ENCODE measurements at regions not wholly inside any gene's neighbourhood (a gene's known extent, or its start where the extent isn't known, plus 50 kb on each side); places are given as distances from the start of the nearest gene placed in this dataset.

- Mint-ChIP-seq H3K9me3 (peaks cover 11% of the 10 kb centered on the region), H3K4me1 (ENCODE audit: low read depth) (peaks cover 65% of the 10 kb centered on the region), H3K27me3 (no peaks in the 10 kb centered on the region), H3K4me3 (no peak overlapping the region), H3K36me3 (ENCODE audit: low read depth) (peaks cover 68% of the 10 kb centered on the region), H3K27ac (peak overlapping the region; percentile 39)
- POLR2A ChIA-PET = interaction anchor here (0.8 to 7.0 kb wide), 5 partner anchors 40 to 126 kb away, joined by 3 to 96 read pairs (median 3); no protein-coding TSS in a partner anchor
- ATAC-seq (no peak), DNase-seq (no peak)
- CTCF ChIA-PET = interaction anchor here (1.0 to 11.3 kb wide), 5 partner anchors 12 to 132 kb away, joined by 3 to 104 read pairs (median 3); no protein-coding TSS in a partner anchor
- intact Hi-C loops (cut with micrococcal nuclease) = no loop called here
- no peak for TF ChIP-seq CTCF (IDR thresholded peaks at IDR 0.05)
Measured at GRCh38 chr15:31477851-31478701, 151.4 kb downstream of the KLF13 start.

- DNase-seq (no peak), ATAC-seq (no peak)
- Mint-ChIP-seq H3K4me3 (no peak overlapping the region), H3K27ac (no peak overlapping the region), H3K27me3 (no peaks in the 10 kb centered on the region), H3K4me1 (ENCODE audit: low read depth) (peaks cover 58% of the 10 kb centered on the region), H3K9me3 (peaks cover 11% of the 10 kb centered on the region), H3K36me3 (ENCODE audit: low read depth) (peaks cover 68% of the 10 kb centered on the region)
- intact Hi-C loops (cut with micrococcal nuclease) = no loop called here
- no peak for TF ChIP-seq CTCF (IDR thresholded peaks at IDR 0.05)
- ChIA-PET CTCF (interaction anchor here (1.2 to 11.3 kb wide), 3 partner anchors 11 to 87 kb away, joined by 3 to 104 read pairs (median 3); no protein-coding TSS in a partner anchor), POLR2A (interaction anchor here (0.8 to 7.0 kb wide), 3 partner anchors 41 to 123 kb away, joined by 3 to 96 read pairs (median 3); no protein-coding TSS in a partner anchor)
Measured at GRCh38 chr15:31478702-31479221, 152.1 kb downstream of the KLF13 start.

GRCh38 chr15:31480356-31481025, 153.9 kb downstream of the KLF13 start:
- CTCF ChIA-PET = interaction anchor here (1.1 to 11.3 kb wide), 3 partner anchors 9 to 83 kb away, joined by 3 to 104 read pairs (median 4); no protein-coding TSS in a partner anchor
- peaks cover 59% of the 10 kb centered on the region for H3K4me1 Mint-ChIP-seq (ENCODE audit: low read depth)
- POLR2A ChIA-PET = interaction anchor here (0.8 to 7.0 kb wide), 2 partner anchors 21 to 43 kb away, joined by 4 to 96 read pairs; no protein-coding TSS in a partner anchor

GRCh38 chr15:31481142-31481541, 154.5 kb downstream of the KLF13 start:
- Mint-ChIP-seq H3K27ac (peak overlapping the region; percentile 95), H3K27me3 (no peaks in the 10 kb centered on the region), H3K9me3 (peaks cover 5% of the 10 kb centered on the region), H3K4me3 (peak overlapping the region; percentile 47), H3K36me3 (ENCODE audit: low read depth) (peaks cover 66% of the 10 kb centered on the region), H3K4me1 (ENCODE audit: low read depth) (peaks cover 56% of the 10 kb centered on the region)
- no peak for ATAC-seq
- intact Hi-C loops (cut with micrococcal nuclease) = loop anchor here (5.0 kb wide), 1 partner anchor 134 kb away; no protein-coding TSS in a partner anchor
- POLR2A ChIA-PET = interaction anchor here (0.7 to 7.0 kb wide), 5 partner anchors 8 to 133 kb away, joined by 3 to 96 read pairs (median 29); no protein-coding TSS in a partner anchor
- no peak for TF ChIP-seq CTCF (IDR thresholded peaks at IDR 0.05)
- no peak for DNase-seq
- CTCF ChIA-PET = interaction anchor here (0.7 to 1.5 kb wide), 3 partner anchors 9 to 41 kb away, joined by 3 to 7 read pairs (median 7); no protein-coding TSS in a partner anchor

More at GRCh38 chr15:31480356-31481025, 153.9 kb downstream of the KLF13 start:
- TF ChIP-seq CTCF (IDR thresholded peaks at IDR 0.05) = no peak
- H3K27ac Mint-ChIP-seq = peak overlapping the region; percentile 64
- peak overlapping the region; percentile 50 for H3K4me3 Mint-ChIP-seq
- DNase-seq (no peak), ATAC-seq (no peak)
- H3K9me3 Mint-ChIP-seq = peaks cover 5% of the 10 kb centered on the region
- H3K27me3 Mint-ChIP-seq = no peaks in the 10 kb centered on the region
- H3K36me3 Mint-ChIP-seq (ENCODE audit: low read depth) = peaks cover 70% of the 10 kb centered on the region
- intact Hi-C loops (cut with micrococcal nuclease) = loop anchor here (5.0 kb wide), 1 partner anchor 133 kb away; no protein-coding TSS in a partner anchor

All from activated CD8-positive, alpha-beta T cell treated with anti-CD3 and anti-CD28 coated beads for 36 hours (primary cell).